ENCODE measurements at regions not wholly inside any gene's neighbourhood (a gene's known extent, or its start where the extent isn't known, plus 50 kb on each side); places are given as distances from the start of the nearest gene placed in this dataset.
"Not testable (repeated sequence)": the region's sequence is repeated elsewhere in the genome, so short reads cannot be mapped to it uniquely, and the experiment has no call there.

GRCh38 chr14:85156319-85156718 lies 373.6 kb upstream of the FLRT2 start:
- DNase-seq (ENCODE audit: low read depth), result no peak

- no peak for DNase-seq (ENCODE audit: low read depth)
Measured at GRCh38 chr14:85159726-85160125, 370.2 kb upstream of the FLRT2 start.

GRCh38 chr14:85165094-85165493 lies 364.9 kb upstream of the FLRT2 start:
- no peak for DNase-seq (ENCODE audit: low read depth)

GRCh38 chr14:85169381-85169780 lies 360.6 kb upstream of the FLRT2 start:
- no peak for DNase-seq (ENCODE audit: low read depth)

- no peak for DNase-seq (ENCODE audit: low read depth)
Measured at GRCh38 chr14:85172290-85172689, 357.7 kb upstream of the FLRT2 start.

- no peak for DNase-seq (ENCODE audit: low read depth)
Measured at GRCh38 chr14:85172889-85173477, 357.0 kb upstream of the FLRT2 start.

GRCh38 chr14:85175556-85175955 lies 354.4 kb upstream of the FLRT2 start:
- no peak for DNase-seq (ENCODE audit: low read depth)

GRCh38 chr14:85178864-85179263 lies 351.1 kb upstream of the FLRT2 start:
- DNase-seq (ENCODE audit: low read depth), result no peak

GRCh38 chr14:85180876-85181275 lies 349.1 kb upstream of the FLRT2 start:
- no peak for DNase-seq (ENCODE audit: low read depth)

GRCh38 chr14:85182282-85182681 lies 347.7 kb upstream of the FLRT2 start:
- no peak for DNase-seq (ENCODE audit: low read depth)

- DNase-seq (ENCODE audit: low read depth), result no peak
Measured at GRCh38 chr14:85186082-85186481, 343.9 kb upstream of the FLRT2 start.

- no peak for DNase-seq (ENCODE audit: low read depth)
Measured at GRCh38 chr14:85187521-85187920, 342.4 kb upstream of the FLRT2 start.

- DNase-seq (ENCODE audit: low read depth), result no peak
Measured at GRCh38 chr14:85188836-85189235, 341.1 kb upstream of the FLRT2 start.

GRCh38 chr14:85189253-85189652 lies 340.7 kb upstream of the FLRT2 start:
- DNase-seq (ENCODE audit: low read depth), result not testable (repeated sequence)

- DNase-seq (ENCODE audit: low read depth), result no peak
Measured at GRCh38 chr14:85190251-85190650, 339.7 kb upstream of the FLRT2 start.

- DNase-seq (ENCODE audit: low read depth), result no peak
Measured at GRCh38 chr14:85191986-85192385, 338.0 kb upstream of the FLRT2 start.

- DNase-seq (ENCODE audit: low read depth), result no peak
Measured at GRCh38 chr14:85195872-85196477, 334.0 kb upstream of the FLRT2 start.

GRCh38 chr14:85198001-85198400 lies 331.9 kb upstream of the FLRT2 start:
- DNase-seq (ENCODE audit: low read depth), result no peak

GRCh38 chr14:85205875-85206274 lies 324.1 kb upstream of the FLRT2 start:
- no peak for DNase-seq (ENCODE audit: low read depth)

GRCh38 chr14:85214471-85214870 lies 315.5 kb upstream of the FLRT2 start:
- no peak for DNase-seq (ENCODE audit: low read depth)

GRCh38 chr14:85217412-85217811 lies 312.5 kb upstream of the FLRT2 start:
- no peak for DNase-seq (ENCODE audit: low read depth)

- no peak for DNase-seq (ENCODE audit: low read depth)
Measured at GRCh38 chr14:85218982-85219381, 311.0 kb upstream of the FLRT2 start.

GRCh38 chr14:85221832-85222231 lies 308.1 kb upstream of the FLRT2 start:
- no peak for DNase-seq (ENCODE audit: low read depth)

GRCh38 chr14:85222341-85222740 lies 307.6 kb upstream of the FLRT2 start:
- no peak for DNase-seq (ENCODE audit: low read depth)
